Epithelial cell of esophagus (primary cell): ENCODE measurements at regions not wholly inside any gene's neighbourhood (a gene's known extent, or its start where the extent isn't known, plus 50 kb on each side); places are given as distances from the start of the nearest gene placed in this dataset.

ENCODE experiments used
- DNase-seq: peaks from one replicate; pipeline ENCODE4 v3.0.0; 2010; ENCODE audit warnings: low read depth
- H3K4me3 ChIP-seq: 2 replicates; pipeline ENCODE4 v1.5.1; 2011; ENCODE audit warnings: mild to moderate bottlenecking, low read length, control low read depth
- TF ChIP-seq, protein P1 (sequence below): IDR thresholded peaks from 2 replicates; pipeline ENCODE4 v1.5.1; 2011; ENCODE audit warnings: low read depth, mild to moderate bottlenecking, low read length, control low read depth, inconsistent platforms; ENCODE audit not compliant: insufficient read depth; ENCODE audit errors: missing control alignments

DNA sequence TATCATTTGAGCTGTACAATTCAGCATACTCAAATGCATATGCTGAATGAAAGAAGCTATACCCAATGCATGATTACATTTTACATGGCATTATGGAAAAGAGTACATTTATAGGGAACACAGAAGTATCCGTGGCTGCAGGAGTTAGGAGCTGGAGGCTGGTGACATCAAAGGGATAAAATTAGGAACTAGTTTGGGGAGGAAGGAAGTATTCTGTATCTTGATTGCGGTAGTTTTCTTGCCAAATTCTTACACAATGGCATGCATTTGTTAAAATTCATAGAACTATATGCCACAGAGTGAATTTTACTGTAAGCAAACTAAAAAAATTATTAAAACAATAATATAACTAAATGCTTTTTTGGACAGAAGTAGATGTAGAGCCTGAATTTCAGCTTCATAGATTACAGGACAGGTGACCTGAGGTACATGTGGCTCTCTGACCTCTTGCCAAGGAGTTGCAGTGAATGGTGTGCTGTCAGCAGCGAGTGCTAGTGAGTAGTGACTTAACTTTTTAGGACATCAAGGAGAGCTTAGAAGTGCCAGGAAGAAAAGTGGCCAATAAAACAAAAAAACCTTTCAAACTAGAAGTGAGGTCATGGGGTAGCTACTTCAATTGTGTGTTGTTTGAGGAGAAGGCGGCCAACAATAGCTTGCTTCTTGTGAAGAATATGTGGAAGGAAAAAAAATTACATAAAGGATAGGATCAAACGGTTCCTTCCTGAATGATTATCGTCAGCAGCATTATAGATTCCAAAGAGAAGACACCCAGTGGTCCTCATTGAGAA is 514.9 kb upstream of the CLINT1 start:
- H3K4me3 ChIP-seq = no peak overlapping the region
- TF ChIP-seq, protein P1, sequence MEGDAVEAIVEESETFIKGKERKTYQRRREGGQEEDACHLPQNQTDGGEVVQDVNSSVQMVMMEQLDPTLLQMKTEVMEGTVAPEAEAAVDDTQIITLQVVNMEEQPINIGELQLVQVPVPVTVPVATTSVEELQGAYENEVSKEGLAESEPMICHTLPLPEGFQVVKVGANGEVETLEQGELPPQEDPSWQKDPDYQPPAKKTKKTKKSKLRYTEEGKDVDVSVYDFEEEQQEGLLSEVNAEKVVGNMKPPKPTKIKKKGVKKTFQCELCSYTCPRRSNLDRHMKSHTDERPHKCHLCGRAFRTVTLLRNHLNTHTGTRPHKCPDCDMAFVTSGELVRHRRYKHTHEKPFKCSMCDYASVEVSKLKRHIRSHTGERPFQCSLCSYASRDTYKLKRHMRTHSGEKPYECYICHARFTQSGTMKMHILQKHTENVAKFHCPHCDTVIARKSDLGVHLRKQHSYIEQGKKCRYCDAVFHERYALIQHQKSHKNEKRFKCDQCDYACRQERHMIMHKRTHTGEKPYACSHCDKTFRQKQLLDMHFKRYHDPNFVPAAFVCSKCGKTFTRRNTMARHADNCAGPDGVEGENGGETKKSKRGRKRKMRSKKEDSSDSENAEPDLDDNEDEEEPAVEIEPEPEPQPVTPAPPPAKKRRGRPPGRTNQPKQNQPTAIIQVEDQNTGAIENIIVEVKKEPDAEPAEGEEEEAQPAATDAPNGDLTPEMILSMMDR = no peak

DNA sequence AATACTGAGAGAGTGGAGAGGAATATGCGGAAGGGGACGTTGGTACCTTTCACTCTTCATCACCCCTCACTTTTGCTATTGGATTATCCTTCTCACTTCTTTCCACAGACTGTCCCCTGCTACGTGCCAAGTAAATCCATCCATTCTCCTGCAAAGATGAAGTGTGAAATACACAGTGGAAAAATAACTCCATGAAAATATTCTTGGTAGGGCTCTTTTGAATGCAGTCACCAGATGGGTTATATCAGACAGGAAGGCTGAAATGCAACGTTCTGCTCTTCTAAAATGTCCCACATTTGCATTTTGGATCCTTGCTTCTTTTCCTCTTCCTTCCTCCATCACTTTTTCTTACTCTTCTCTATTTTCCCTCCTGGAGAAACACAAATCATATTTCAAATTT is 510.3 kb upstream of the CLINT1 start:
- TF ChIP-seq, protein P1 = no peak
- H3K4me3 ChIP-seq = no peak overlapping the region
- DNase-seq = no peak

More for the DNA sequence above, 514.9 kb upstream of the CLINT1 start:
- no peak for DNase-seq

DNA sequence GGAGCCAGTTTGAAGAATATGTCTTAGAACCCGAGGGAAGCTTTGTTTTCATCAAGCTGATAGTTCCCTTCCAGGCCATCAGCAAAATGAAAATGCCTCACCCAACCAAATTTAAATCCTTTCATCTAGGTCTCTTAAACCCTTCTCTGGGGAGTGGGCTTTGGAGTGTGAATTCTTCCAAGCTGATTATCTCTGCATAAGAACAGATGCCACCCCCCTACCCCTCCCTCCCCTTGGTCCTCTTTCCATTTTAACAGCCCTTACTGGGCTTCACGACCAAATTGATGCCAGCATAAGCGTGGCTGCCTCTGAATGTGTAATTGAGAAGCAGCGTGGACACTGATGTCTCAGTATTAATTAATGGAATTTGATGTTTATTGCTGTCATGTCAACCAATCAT is 509.7 kb upstream of the CLINT1 start:
- H3K4me3 ChIP-seq = no peak overlapping the region
- no peak for DNase-seq
- TF ChIP-seq, protein P1 = no peak

DNA sequence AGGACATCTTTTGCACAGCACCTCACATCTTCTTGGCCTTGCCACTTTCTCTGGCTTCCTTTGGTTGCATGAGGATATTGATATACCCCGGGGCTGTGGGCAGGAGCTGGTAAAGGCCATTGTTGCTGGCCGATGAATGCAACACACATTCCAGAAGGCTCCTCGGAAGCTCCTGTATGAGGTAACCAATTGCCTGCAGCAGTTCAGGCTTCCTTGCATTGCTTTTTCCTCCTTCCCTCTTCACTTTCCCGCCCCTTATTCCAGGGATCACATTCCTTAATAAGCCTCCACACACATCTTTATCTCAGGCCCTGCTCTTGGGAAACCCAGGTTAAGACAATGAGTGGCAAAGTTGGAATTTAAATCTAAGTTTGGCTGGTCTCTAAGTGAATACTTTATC is 505.4 kb upstream of the CLINT1 start:
- TF ChIP-seq, protein P1 = no peak
- peak; percentile 63 for DNase-seq
- H3K4me3 ChIP-seq = no peak overlapping the region

DNA sequence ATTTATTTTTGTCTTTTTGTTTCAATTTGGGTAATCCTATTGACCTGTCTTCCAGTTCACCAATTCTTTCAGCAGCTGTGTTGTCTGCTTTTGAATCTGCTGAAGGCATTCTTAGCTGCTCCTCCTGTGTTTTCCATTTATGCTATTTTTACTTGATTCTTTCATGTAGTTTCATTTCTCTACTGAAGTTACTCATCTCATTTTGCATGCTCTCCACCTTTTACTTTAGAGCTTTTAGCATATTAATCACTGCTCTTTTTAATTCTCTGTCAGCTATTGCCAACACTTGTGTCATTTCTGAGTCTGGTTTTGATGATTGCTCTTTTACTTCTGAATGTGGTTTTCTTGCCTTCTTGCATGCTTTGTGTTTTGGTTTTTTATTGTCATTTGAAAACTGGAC is 496.0 kb upstream of the CLINT1 start:
- TF ChIP-seq, protein P1 = no peak
- no peak overlapping the region for H3K4me3 ChIP-seq
- no peak for DNase-seq

DNA sequence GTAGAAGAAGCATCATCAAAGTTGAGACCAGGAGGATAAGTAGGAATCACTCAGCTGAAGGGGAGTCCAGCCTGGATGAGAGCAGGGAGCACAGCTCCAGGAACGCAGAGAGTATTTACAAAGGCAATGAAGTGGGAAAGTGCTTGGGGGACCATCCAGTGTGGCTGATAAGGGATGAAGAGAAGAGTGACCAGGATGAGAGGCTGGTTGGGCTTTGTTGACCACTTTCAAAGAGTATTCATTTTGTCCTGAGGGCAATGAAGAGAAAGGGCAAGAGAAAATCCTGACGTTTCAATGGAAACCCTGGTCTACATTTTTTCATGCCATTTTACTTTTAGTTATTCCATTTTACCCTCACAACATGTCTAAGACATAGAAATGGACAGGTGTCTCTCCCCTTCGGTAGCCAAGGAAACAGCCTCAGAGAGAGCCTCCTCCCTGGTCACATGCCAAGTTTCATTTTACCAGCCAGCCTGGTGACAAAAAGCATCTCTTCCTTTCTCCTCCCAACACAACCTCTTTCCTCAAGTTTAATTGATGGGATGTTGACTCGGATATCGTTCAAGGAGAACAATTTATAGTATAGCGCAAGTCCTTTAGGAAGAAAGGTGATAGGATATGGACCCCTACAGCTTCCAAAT is 492.7 kb upstream of the CLINT1 start:
- H3K4me3 ChIP-seq = no peak overlapping the region
- DNase-seq = no peak
- TF ChIP-seq, protein P1 = no peak
